HG02759 (cell line): ENCODE measurements at regions not wholly inside any gene's neighbourhood (a gene's known extent, or its start where the extent isn't known, plus 50 kb on each side); places are given as distances from the start of the nearest gene placed in this dataset.
"Not testable (repeated sequence)": the region's sequence is repeated elsewhere in the genome, so short reads cannot be mapped to it uniquely, and the experiment has no call there.

ENCODE experiments used
- ATAC-seq: cut with Tn5 transposase; IDR thresholded peaks from one replicate; pipeline ENCODE4 v1.9.1; 2021; ENCODE audit warnings: mild to moderate bottlenecking, moderate library complexity; ENCODE audit not compliant: unreplicated experiment

DNA sequence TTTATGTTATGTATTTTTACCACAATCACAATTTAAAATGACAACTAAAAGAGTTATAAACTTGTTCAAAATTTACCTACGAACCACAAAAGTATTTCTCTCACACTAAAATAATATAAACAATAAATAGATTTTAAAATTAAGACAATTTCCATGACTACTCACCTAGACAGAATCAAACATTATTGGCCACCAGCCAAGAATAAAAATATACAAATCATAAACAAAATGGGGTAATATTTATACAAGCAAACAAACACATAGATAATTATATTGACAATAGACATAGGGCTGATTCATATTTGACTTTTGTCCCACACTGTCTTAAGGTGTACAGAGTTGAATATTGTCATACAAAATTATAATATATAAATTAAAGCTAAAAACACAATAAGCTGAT is 119.6 kb upstream of the ZNF92 start:
- no peak for ATAC-seq

- ATAC-seq, result peak; percentile 87
Measured at GRCh38 chr7:65251851-65252620, 121.6 kb upstream of the ZNF92 start.

- no peak for ATAC-seq
Measured at GRCh38 chr7:65250697-65251395, 122.8 kb upstream of the ZNF92 start.

DNA sequence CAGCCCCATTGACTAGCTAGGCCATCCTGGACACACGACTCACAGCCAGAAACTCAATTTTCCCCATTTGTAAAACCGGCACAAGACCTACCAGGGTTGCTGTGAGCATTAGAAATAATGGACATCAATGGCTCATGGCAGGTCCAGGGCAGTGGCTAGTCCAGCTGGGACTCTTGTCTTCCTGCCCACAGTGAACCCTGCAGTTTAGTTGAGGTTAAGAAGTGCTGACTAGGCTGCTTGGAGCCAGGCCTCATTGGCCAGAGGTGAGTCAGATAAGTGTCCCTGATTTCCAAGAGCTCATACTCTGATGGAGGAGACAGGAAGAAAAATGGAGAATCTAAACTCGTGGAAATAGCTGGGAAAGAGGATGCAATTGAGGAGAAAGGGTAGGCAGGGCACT is 123.4 kb upstream of the ZNF92 start:
- ATAC-seq, result no peak

- no peak for ATAC-seq
Measured at GRCh38 chr7:65247491-65247890, 126.2 kb upstream of the ZNF92 start.

DNA sequence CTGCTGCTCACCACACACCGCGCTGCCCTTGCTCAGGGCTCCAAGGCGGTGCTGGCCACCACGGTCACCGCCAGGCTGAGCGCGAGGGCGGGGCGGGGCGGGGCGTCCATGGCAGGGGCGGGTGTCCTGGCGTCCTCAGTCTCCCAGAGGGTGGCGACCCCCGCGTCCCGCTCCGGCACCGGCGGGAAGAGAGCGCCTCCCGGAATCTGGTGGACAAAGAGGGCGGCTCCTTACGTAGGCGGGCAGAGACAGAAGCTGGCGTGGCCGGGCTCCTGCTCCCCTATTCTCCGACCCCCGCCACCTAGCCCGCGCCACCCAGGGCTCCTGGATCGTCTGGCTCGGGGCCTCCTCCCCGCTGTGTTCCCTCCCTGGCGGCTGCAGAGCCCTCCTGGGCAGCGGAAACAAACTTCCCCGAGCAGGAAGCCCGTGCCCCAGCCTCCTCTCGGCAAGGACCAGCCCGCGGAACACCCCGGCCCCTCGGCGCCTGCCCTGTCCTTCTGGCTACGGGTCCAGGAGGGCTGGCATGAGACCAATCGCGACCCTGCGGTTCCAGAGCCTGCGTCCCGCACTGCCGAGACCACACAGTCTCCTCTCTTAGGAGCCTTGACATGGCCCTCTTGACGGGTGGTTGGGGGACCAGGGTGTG is 133.8 kb upstream of the ZNF92 start:
- no peak for ATAC-seq

DNA sequence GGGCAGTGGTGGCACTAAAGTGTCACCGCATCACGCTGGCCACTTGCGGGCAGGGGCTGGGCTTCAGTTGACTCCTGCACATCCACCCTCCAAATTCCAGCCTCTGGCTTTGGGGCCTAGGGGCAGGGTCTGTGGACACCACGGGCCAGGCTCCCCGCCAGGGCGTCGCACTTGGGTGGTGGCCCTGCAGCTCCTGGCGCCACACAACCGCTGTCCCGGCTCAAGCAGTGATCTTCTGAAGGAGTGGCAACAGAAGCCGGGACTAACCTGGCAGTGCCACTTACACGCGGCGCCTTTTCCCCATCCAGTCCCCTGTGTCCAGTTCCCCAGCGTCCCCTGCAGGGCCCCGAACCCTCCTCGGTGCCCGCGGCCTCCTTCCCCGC is 134.3 kb upstream of the ZNF92 start:
- no peak for ATAC-seq

DNA sequence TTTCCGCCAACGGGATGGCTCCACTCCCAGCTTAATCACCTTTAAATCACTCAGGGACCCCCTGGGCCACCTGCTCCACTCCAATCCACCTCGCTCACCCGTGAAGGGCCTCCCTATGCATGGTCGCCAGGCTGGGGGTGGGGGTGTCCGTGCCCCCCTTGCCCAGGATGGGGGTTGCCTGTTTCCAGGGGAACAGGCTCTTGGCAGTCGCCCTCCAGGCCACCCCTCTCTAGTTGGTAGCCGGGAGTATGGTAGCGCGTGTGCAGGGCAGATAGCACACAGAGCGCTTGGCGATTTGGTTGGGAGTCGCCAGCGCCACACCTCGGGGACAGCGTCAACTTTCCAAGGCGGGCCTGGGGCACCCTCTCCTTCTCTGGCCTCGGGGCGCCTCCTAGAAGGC is 134.9 kb upstream of the ZNF92 start:
- ATAC-seq, result no peak

GRCh38 chr7:65235586-65235985 is 138.1 kb upstream of the ZNF92 start:
- no peak for ATAC-seq

DNA sequence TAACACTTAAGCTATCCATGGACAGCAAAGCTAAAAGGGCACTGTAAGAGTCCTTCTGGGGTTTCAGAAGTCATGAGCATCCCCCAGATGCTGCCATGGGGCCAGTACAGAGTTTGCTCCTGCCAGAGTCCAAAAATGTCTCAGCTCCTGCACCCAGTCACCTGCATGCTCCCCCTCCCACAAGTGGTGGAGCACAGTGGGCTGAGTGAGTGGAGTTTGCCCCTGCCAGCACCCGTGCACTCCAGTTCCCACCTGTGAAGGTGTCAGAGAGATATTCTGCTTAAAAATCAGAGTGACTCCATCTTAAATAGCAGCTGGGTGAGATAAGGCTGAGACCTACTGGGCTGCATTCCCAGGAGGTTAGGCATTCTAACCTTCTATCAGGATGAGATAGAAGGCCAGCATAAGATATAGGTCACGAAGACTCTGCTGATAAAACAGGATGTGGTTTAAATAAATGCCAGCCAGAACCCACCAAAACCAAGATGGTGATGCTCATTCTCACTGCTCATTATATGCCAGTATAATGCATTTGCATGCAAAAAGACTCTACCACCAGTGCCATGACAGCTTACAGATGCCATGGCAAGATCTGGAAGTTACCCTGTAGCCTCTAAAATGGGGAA is 140.1 kb upstream of the ZNF92 start:
- no peak for ATAC-seq

DNA sequence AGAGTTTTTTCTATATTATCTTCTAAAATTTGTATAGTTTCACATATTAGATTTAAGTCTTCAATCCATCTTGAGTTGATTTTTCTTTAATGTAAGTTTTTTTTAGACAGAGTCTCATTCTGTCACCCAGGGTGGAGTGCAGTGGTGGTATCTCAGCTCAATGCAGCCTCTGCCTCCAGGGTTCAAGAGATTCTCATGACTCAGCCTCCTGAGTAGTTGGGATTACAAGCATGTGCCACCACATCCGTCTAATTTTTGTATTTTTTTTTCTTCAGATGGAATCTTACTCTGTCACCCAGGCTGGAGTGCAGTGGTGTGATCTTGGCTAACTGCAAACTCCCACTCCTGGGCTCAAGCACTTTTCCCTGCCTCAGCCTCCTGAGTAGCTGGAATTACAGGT is 143.4 kb upstream of the ZNF92 start:
- no peak for ATAC-seq

DNA sequence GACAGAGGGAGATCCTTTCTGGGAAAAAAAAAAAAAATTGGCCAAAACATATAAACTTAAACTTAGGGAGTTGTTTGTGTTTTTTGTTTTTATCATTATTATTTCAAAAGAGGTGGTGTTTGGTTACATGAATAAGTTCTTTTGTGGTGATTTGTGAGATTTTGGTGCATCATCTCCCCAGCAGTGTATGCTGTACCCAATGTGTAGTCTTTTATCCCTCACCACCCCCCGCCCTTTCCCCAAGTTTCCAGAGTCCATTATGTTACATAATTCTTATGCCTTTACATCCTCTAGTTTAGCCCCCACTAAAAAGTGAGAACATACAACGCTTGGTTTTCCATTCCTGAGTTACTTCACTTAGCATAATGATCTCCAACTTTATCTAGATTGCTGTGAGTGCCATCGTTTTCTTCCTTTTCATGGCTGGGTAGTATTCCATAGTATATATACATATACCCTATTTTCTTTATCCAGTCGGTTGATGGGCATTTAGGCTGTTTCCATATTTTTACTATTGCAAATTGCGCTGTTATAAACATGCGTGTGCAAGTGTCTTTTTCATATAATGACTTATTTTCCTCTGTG is 148.1 kb upstream of the ZNF92 start:
- no peak for ATAC-seq

GRCh38 chr7:65222655-65223054 is 151.0 kb upstream of the ZNF92 start:
- no peak for ATAC-seq

GRCh38 chr7:65221683-65222082 is 152.0 kb upstream of the ZNF92 start:
- no peak for ATAC-seq

- ATAC-seq, result no peak
Measured at GRCh38 chr7:65219623-65220022, 154.0 kb upstream of the ZNF92 start.

- ATAC-seq, result peak; percentile 78
Measured at GRCh38 chr7:65216469-65216868, 157.2 kb upstream of the ZNF92 start.

- ATAC-seq, result not testable (repeated sequence)
Measured at GRCh38 chr7:65213260-65213659, 160.4 kb upstream of the ZNF92 start.

- ATAC-seq, result not testable (repeated sequence)
Measured at GRCh38 chr7:65199221-65199620, 174.4 kb upstream of the ZNF92 start.

DNA sequence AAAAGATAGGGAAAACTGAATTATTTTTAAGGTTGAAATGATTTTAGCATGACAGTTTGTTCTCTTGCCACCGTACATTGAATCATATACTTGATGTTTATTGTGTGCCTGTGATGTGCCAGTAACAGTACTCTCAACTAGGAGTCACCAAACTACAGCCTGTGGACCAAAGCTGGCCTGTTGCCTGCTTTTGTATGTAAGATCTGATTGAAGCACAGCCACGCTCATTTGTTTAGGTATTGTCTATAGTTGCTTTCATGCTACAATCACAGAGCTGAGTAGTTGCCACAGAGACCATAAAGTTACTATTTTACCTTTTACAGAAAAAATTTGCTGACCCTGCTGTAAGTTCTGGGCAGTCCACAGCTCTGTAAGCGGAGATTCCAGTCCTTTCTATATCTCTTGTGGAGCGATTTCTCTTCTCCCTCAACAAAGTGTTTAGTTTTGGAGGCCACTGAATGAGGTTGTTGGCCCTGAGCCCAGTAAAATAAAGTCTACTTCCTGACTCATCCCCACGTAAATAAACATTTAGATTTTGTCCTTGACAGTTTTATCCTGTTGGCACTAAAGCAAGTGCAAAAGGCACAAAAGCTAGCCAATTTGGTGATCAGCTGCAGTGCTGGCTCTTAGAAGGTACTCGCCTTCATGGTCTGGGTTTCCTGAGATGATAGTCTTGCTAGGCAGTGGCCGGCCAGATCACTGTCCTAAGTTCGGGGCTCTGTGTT is 180.2 kb upstream of the ZNF92 start:
- not testable (repeated sequence) for ATAC-seq

GRCh38 chr7:65177041-65177440 is 170.6 kb upstream of the ERV3-1 start:
- ATAC-seq, result not testable (repeated sequence)

GRCh38 chr7:65150105-65150504 is 143.6 kb upstream of the ERV3-1 start:
- not testable (repeated sequence) for ATAC-seq
